Activated gamma-delta T cell treated with Interleukin-2 at 50 U/mL for 16 hours (primary cell): ENCODE measurements at regions not wholly inside any gene's neighbourhood (a gene's known extent, or its start where the extent isn't known, plus 50 kb on each side); places are given as distances from the start of the nearest gene placed in this dataset.
"Not testable (repeated sequence)": the region's sequence is repeated elsewhere in the genome, so short reads cannot be mapped to it uniquely, and the experiment has no call there.

Experiments
- DNase-seq: peaks from one replicate; pipeline ENCODE4 v3.0.0-alpha.2; 2020

GRCh38 chr5:52623291-52623690 lies 164.4 kb upstream of the ITGA1 start:
- DNase-seq: no peak

GRCh38 chr5:52624291-52624690 lies 163.4 kb upstream of the ITGA1 start:
- DNase-seq: no peak

- DNase-seq: no peak
These were observed 161.4 kb upstream of the ITGA1 start for GRCh38 chr5:52626312-52626711.

DNA sequence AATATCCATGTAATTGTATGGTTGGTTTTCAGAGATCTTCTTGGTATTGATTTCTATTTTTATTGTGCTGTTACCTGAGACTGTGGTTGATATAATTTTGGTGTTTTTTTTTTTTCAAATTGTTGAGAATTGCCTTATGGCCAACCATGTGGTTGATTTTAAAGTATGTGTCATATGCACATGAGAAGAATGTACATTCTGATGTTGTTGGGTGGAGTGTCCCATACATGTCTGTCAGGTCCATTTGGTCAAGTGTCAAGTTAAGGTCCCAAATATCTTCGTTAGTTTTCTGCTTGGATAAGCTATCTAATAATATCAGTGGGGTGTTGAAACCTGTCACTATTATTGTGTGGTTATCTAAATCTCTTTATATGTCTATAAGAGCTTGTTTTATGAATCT lies 160.0 kb upstream of the ITGA1 start:
- DNase-seq: no peak

DNA sequence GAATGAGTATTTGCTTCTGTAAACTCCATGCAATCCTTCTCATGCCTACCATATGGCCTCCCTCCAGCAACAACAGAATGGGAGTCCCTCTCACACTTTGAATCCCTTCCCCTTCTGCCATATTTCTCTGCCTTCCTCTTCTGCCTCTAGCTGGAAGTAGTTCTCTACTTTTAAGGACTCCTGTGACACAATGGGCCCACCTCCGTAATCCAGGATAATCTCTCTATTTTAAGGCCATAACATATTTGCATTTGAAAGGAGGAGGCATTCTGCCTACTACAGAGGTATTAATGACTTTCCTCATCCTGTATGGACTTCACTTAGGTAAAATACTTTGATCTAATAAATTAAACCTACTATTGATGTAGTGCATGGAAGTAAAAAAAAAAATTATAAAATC lies 155.4 kb upstream of the ITGA1 start:
- no peak for DNase-seq

- DNase-seq: not testable (repeated sequence)
These were observed 153.5 kb upstream of the ITGA1 start for GRCh38 chr5:52634171-52634570.

GRCh38 chr5:52638732-52639131 lies 149.0 kb upstream of the ITGA1 start:
- no peak for DNase-seq

DNA sequence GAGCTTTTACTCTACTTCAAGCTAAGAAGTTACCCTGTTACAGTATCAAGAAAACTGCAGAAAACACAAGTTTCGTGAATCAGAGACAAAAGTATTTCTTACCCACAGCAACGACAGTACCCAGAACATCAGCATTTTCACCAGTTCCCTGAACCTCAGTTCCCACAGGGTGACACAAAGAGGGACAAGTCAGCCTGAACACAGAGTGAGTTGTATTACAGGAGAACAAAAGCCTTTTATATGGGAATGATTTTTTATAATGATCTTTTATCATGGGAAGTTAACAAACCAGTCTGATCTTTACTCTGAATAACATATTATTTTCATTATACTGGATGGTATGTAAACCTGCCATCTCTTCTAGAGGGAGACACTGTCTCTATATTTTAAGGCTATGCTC lies 139.0 kb upstream of the ITGA1 start:
- DNase-seq: no peak

DNA sequence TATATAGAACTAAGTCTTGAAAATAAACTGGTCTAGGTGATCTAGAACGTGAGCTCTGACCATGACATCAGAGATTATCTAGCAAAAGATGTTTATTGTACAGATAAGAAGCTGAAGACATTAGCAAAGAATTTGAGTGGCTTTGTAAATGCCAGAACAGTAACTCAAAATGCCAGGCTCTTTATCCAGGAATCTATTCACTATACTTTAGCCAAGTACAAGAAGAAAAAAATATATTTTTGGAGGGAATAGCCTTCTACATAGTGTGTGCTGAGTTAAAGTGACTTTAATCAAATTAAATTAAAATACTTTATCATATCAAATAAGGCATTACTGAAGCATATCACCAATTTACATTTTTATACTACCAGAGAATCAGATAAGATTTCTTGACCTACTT lies 132.6 kb upstream of the ITGA1 start:
- DNase-seq: no peak

GRCh38 chr5:52656569-52657246 lies 131.0 kb upstream of the ITGA1 start:
- DNase-seq: no peak

DNA sequence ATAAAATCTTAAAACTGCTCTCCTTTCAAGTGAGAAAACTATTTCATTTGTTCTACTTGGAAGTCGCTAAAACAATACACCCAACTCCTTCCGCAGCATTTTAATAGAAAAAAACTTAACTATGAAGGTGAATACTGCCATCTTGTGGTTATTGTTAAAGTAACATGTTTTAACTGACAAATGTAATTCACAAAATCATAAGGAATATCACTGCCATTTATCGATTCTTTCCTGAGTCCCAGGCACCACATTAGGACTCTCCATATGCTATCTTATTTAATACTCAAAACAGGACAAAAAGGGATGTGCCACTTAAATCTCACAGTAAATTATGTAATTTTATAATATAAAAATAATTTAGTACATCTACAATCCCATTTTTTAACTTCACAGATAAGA lies 130.5 kb upstream of the ITGA1 start:
- no peak for DNase-seq

GRCh38 chr5:52658246-52658645 lies 129.5 kb upstream of the ITGA1 start:
- DNase-seq: no peak

DNA sequence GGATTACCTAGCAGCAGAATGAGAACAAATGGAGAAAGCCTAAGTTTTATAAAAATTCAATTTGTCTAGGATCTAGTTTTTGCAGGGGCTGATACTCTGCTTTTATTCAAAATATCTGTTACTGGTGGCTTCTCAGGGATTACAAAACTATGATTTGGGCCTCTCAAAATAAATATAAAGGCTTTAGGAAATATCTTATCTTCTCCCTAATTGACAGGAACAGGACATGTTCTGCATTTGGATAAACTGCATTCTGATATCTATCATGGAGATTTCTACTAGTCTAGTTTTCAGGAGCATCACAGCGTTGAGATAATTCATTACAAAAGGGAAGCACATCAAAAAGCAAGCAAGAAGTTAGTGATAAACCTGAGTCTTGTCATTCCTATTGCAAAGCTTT lies 127.1 kb upstream of the ITGA1 start:
- DNase-seq: no peak

- no peak for DNase-seq
These were observed 125.7 kb upstream of the ITGA1 start for GRCh38 chr5:52661903-52662595.

DNA sequence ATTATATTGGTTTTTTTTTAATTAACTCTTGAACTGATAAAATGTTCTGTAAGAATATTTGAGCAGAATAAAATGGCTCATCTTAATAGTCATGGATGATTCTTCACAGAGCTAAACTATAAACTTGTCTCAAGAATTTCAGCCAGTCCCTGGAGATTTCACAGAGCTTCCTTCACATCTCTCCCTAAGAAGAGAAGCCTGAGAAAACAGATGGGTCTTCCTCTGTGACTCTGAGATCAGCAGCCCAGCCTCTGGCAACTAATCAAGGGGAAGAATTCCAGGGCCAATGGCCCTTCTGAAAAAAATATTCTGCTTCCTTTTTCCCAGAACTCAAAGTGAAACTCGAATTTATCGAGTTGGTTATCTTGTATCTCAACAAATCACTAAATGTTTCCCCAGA lies 122.2 kb upstream of the ITGA1 start:
- DNase-seq: no peak

DNA sequence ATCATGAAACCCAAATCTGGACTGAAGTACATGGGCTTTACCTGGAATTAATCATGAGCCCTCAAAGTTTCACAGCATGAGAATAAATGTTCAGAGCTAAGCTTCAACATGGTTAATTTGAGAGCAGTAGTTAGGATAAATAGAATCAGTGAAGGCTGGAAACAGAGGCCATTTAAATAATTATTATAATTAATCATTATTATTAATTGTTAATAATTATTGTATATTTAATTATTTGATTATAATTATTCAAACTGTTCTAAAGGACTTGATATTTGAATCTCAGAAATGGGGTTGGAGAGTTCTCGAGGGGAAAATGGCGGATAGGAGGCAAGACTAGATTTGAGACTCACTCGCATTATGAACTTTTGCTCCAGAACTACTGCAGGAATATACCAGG lies 119.6 kb upstream of the ITGA1 start:
- no peak for DNase-seq

DNA sequence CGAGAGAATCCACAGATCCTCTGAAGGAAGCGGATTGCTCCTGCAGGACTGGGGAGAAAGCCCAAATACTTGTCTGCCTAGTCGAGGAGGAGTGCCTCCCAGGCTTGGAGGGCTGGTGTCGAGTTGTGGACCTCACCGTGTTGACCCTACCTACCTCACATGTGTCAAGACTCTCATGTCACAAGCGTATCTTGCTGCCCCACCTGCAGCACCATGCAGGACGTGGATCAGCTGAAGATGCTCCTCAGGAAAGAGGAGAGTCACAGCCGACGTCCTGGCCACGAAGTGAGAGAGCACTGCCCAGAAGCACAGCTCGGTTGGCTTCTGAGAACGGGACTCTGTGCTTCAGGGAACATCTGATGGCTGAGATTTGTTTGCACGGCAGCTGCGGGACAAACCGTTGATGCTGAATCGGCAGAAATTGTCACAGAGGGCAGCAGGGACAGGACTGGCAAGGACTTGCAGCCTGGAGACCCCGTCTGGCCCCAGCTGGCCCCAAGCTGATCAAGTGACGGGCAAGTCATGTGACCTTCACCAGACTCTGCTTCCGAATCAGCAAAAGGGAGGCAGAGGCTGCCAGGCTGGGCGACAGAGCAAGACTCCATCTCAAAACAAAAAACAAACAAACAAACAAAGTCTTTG lies 119.1 kb upstream of the ITGA1 start:
- no peak for DNase-seq

DNA sequence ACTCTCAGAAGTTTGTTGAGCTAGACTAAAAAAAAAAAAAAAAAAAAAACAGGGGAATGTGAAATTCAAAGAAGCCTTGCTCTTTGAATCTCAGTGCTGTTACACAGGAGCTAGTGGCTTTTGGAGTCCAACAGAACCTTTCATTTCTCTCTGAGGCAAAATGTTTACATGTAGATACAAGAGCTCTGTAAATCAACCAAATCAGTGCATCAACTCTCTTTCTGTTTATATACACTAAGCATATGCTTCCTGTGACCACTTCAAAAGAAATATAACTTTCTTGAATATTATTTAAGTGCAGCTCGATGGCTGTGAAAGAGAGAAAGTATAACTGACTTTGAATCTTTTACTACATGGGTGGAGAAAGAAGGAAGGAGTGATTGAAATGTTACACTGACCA lies 115.3 kb upstream of the ITGA1 start:
- DNase-seq: no peak

DNA sequence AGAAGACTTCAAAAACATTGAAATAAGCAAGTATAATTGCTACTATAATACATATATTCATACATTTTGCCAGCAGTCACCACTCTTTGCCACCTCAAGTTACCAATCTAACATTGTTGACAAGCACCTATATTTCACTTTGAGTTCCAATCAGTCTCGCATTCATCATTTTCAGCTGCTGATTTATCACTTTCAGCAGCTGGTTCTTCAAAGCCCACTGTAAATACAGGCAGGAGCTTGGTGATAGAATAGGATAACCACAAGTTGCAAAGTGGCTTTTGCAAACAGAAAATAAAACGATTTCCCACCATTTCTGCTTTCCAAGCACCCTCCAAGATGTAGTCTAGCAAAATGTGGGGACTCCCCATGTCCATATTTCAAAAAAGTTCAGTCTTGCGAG lies 114.2 kb upstream of the ITGA1 start:
- no peak for DNase-seq

DNA sequence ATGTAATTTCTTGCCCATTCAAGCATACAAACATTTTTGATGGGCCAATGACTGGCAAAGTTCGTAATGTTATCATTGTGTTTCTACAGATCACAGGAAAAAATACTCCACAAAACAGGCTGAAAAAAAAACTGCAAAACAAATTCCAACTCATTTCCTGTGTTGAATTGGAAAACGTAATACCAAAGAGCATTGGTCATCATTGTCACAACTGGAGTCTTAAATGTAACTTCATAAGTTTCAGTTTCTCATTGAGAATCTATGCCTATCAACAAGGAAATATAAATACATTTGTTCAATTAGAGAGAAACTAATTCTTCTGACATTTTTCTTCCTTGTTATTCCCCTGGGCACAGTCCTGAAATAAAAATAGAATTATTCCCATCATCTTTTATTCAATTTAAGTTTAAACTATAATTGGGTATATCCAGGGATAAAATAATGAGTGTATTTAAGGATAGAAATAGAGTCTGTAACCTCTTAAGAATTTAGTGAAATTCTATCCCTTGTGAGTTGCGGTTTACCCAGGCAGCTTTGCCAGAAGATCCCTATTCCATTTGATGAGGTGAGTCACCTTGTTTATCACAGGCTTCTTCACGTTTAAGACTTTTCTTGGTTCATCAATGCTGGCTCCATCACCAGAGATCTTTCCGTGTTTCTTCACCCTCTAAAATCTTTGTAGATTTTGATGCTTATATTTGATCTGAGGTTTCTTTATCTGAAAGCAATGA lies 112.7 kb upstream of the ITGA1 start:
- DNase-seq: no peak

DNA sequence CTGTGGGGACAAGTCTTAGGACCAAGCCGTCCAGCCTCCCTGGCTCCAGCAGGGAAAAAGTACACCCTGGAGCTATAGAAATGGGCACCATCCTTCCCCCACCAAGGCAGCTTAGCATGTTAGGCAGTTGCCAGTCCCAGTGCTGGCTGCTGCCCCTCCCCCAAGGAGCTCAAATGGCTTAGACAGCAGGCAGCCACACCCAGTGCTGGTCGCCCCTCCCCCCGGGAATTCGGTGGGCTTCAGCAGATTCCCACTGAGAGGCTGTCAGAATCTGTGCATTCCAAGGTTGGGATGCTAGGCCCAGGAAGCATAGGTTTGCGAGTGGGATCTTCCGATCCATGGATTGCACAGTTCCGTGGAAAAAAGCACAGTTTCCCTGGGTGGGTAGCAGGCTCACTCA lies 105.2 kb upstream of the ITGA1 start:
- no peak for DNase-seq

GRCh38 chr5:52684051-52684450 lies 103.7 kb upstream of the ITGA1 start:
- DNase-seq: no peak

DNA sequence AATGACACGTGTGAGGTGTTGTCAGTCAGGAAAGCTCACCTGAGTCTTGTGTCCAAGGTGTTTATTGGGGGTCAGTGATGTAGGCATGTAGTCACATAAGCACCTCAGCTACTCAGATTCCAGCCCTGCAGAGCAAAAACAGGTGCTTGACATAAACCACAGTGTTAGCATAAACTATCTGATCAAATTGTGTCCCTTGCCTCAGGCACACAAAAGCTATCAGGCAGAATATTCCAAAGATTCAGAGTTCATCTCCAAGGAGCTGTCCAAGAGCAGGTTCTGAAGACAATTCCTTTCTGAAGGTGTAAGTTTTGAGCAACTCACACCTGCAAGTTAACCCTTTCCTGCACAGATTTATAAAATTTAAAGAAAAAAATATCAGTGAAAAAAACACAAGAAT lies 102.2 kb upstream of the ITGA1 start:
- DNase-seq: no peak

GRCh38 chr5:52685971-52686370 lies 101.7 kb upstream of the ITGA1 start:
- no peak for DNase-seq
